NOMO-1 (cell line): ENCODE measurements at regions not wholly inside any gene's neighbourhood (a gene's known extent, or its start where the extent isn't known, plus 50 kb on each side); places are given as distances from the start of the nearest gene placed in this dataset.
"Not testable (repeated sequence)": the region's sequence is repeated elsewhere in the genome, so short reads cannot be mapped to it uniquely, and the experiment has no call there.

Source experiments
- DNase-seq, 2 experiments: peaks; one replicate each; lab custom pipeline; 2025; ENCODE audit not compliant: unreplicated experiment in 2 of 2; lab: John Stamatoyannopoulos, UW

GRCh38 chr1:82091265-82091664 is 290.5 kb downstream of the ADGRL2 start:
- DNase-seq = no peak

GRCh38 chr1:82090104-82090503 is 289.4 kb downstream of the ADGRL2 start:
- DNase-seq = no peak

DNA sequence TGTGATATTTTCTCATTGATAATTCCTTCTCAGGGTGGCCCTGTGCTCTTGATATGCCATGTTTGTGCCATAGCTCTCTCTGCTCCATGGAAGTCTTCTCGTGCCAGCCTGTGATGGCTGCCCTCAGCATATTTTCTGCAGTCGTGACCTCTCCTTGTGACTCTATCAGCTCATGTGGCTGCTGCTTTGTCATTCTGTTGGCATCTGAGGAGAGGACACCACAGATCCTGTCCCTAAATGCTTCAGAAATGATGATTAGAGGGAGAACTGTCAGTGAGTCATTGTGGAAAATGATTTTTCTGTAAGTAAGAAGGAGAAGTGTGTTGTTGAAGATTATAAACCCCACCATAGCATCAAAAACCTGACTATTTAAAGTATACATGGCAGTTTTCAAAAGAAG is 286.0 kb downstream of the ADGRL2 start:
- DNase-seq = no peak

- no peak for DNase-seq
Observed at GRCh38 chr1:82079607-82080006, 278.9 kb downstream of the ADGRL2 start.

- DNase-seq = no peak
Observed at GRCh38 chr1:82073659-82074058, 272.9 kb downstream of the ADGRL2 start.

GRCh38 chr1:82073071-82073470 is 272.3 kb downstream of the ADGRL2 start:
- DNase-seq = no peak

GRCh38 chr1:82065916-82066315 is 265.2 kb downstream of the ADGRL2 start:
- no peak for DNase-seq

DNA sequence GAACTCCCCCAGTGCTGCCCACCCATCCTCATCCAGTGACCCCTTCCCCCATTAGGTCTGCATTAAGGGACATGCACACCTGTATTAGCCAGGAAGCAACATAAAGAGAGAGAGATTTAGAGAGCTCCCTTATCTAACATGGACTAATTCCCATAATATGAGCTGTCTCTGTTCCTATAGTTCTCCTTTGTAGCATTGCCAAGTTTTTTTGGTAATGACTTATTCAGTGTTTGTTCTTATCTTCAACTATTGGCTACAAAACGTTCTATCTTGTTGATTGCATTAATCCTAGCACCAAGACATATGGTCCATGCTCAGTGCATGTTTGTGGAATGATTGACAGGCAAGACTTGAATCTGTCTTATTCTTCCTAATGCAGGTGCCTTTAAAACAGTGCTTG is 264.0 kb downstream of the ADGRL2 start:
- DNase-seq = no peak

- no peak for DNase-seq
Observed at GRCh38 chr1:82062206-82062605, 261.5 kb downstream of the ADGRL2 start.

- no peak for DNase-seq
Observed at GRCh38 chr1:82059959-82060358, 259.2 kb downstream of the ADGRL2 start.

DNA sequence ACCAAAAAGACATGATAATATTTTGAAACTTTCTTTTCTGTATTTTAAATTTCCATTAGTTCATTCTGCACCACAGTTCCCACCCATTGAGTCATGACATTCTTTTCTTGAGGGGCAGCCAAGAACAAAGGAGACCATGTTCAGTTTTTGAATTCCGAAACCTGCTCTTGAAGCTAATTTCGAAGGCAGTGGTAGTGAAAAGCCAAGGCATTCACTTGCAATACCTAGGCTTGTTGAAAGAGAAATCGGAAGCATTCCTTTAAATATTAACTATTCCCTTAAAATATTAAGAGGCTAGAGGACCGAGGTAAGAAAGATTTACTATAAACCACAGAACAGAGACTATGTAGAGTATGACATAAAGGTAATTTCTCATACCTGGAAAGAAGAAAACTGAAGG is 256.3 kb downstream of the ADGRL2 start:
- no peak for DNase-seq

GRCh38 chr1:82055375-82055774 is 254.6 kb downstream of the ADGRL2 start:
- not testable (repeated sequence) for DNase-seq

DNA sequence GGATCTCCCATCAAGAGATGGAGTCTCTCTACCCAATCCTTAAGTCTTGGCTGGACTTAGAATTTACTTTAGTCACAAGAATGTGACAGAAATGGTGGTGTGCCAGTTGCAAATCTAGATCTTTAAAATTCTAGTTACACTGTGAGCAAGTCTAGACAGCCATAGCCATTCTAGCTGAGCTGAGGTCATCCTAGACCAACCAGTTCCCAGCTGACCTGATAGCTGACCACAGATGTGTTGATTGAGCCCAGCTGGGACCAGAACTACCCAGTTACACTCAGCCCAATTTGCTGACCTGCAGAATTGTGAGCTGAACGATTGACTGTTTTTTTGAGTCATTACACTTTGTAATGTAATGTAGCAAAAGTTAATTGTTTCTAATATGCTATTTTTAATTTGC is 251.8 kb downstream of the ADGRL2 start:
- DNase-seq = no peak

GRCh38 chr1:82048596-82048995 is 247.9 kb downstream of the ADGRL2 start:
- no peak for DNase-seq

DNA sequence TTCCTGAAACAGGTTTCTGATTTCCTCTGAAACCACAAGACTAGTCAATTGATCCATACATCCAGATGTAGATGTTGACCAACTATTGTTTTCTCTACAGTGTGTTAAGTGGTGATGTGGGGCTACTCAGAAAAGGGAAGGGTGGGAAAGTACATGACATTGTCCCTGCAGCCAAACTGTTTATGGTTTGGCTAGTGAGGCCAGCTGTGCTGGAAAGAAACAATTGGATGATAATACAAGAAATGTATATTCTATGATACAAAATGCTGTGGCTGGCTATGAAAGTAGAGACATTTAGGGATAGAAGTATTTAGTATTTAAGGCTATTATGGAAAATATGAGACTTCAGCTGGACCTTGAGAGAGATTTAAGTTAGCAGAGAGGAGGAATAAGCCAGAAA is 244.5 kb downstream of the ADGRL2 start:
- no peak for DNase-seq

GRCh38 chr1:82044536-82044935 is 243.8 kb downstream of the ADGRL2 start:
- no peak for DNase-seq

- DNase-seq = no peak
Observed at GRCh38 chr1:82044111-82044510, 243.4 kb downstream of the ADGRL2 start.

DNA sequence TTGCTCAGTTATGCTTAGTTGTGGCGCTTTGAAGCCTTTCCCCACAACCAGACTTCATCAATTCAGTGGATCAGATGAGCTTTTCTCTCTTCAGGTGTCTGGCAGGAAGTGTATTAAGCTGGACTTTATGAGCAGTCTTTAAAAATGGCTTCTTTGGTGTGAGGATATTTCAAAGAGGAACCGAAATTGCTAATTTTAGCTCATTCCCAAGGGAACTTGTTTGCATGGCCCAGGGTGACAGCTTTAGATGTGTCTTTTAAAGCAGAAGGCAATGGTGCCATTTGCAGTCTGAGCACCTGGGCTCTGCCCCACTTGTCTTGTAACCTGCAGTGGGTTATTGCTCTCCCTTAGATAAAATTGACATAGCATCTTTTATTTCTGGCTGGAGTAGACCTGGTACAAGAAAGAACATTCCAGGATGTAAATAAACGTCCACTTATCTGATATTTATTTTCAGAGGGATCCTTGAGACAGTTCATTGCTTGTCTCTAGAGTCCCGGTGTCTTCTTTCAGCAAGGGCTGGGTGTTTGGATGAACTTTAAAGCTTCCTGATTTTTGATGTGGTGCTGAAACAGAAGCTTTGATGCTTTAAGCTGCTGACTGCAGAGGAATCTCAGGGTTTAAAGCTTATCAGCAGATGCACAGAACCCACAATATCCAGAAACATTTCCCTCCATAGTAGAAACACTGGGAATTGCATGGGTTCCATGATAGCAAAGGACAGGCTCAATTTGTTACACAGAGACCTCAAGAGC is 241.7 kb downstream of the ADGRL2 start:
- no peak for DNase-seq
